ENCODE measurements at regions not wholly inside any gene's neighbourhood (a gene's known extent, or its start where the extent isn't known, plus 50 kb on each side); places are given as distances from the start of the nearest gene placed in this dataset.

- Histone ChIP-seq H3K27ac (ENCODE audit: insufficient read depth in 1 of 2, low read depth in 1 of 2, low read length in 2 of 2, poor library complexity in 1 of 2, severe bottlenecking in 2 of 2) (no peak overlapping the region), H3K36me3 (ENCODE audit: control insufficient read depth in 4 of 4, insufficient read depth in 4 of 4, low read length in 3 of 4) (no peaks in the 10 kb centered on the region), H3K9me3 (ENCODE audit: control extremely low read depth in 1 of 5, control insufficient read depth in 4 of 5, insufficient read depth in 2 of 5, low read depth in 1 of 5, low read length in 4 of 5) (no peaks in the 10 kb centered on the region), H3K27me3 (replicated peaks in 2 of 5; ENCODE audit: control insufficient read depth in 4 of 5, insufficient read depth in 5 of 5, low read length in 4 of 5) (no peaks in the 10 kb centered on the region), H3K4me3 (ENCODE audit: control insufficient read depth in 1 of 7, extremely low read depth in 1 of 7, insufficient read depth in 4 of 7, low read depth in 2 of 7, low read length in 6 of 7) (no peak overlapping the region), H3K4me1 (ENCODE audit: control extremely low read depth in 1 of 4, control insufficient read depth in 4 of 4, insufficient read depth in 4 of 4, low read length in 3 of 4) (no peaks in the 10 kb centered on the region)
- POLR2A ChIA-PET, result no interaction called here
- CTCF ChIA-PET, result no interaction called here
- no peak for DNase-seq
These were observed 159.1 kb downstream of the BAMBI start for GRCh38 chr10:28836435-28836743.

- POLR2A ChIA-PET, result no interaction called here
- Histone ChIP-seq H3K27ac (ENCODE audit: insufficient read depth in 1 of 2, low read depth in 1 of 2, low read length in 2 of 2, poor library complexity in 1 of 2, severe bottlenecking in 2 of 2) (no peak overlapping the region), H3K4me1 (ENCODE audit: control extremely low read depth in 1 of 4, control insufficient read depth in 4 of 4, insufficient read depth in 4 of 4, low read length in 3 of 4) (no peaks in the 10 kb centered on the region), H3K4me3 (ENCODE audit: control insufficient read depth in 1 of 7, extremely low read depth in 1 of 7, insufficient read depth in 4 of 7, low read depth in 2 of 7, low read length in 6 of 7) (no peak overlapping the region), H3K9me3 (ENCODE audit: control extremely low read depth in 1 of 5, control insufficient read depth in 4 of 5, insufficient read depth in 2 of 5, low read depth in 1 of 5, low read length in 4 of 5) (no peaks in the 10 kb centered on the region), H3K36me3 (ENCODE audit: control insufficient read depth in 4 of 4, insufficient read depth in 4 of 4, low read length in 3 of 4) (no peaks in the 10 kb centered on the region), H3K27me3 (replicated peaks in 2 of 5; ENCODE audit: control insufficient read depth in 4 of 5, insufficient read depth in 5 of 5, low read length in 4 of 5) (no peaks in the 10 kb centered on the region)
- 100% methylated on average over 1 of the region's 3 CpGs for WGBS (ENCODE audit: insufficient coverage)
- no peak for DNase-seq
- CTCF ChIA-PET, result no interaction called here
These were observed 160.5 kb downstream of the BAMBI start for GRCh38 chr10:28837613-28838390.

GRCh38 chr10:28838908-28839307 is 161.6 kb downstream of the BAMBI start:
- no peak overlapping the region for H3K4me3 ChIP-seq (ENCODE audit: control insufficient read depth in 1 of 7, extremely low read depth in 1 of 7, insufficient read depth in 4 of 7, low read depth in 2 of 7, low read length in 6 of 7)
- peaks cover 0 to under 1% (median 0%) of the 10 kb centered on the region in 5 experiments for H3K9me3 ChIP-seq (ENCODE audit: control extremely low read depth in 1 of 5, control insufficient read depth in 4 of 5, insufficient read depth in 2 of 5, low read depth in 1 of 5, low read length in 4 of 5)
- no peak for DNase-seq
- no CpG with 5 or more reads among the region's 2 CpGs for whole genome bisulfite sequencing (ENCODE audit: insufficient coverage)
- POLR2A ChIA-PET, result no interaction called here
- H3K27me3 ChIP-seq (replicated peaks in 2 of 5; ENCODE audit: control insufficient read depth in 4 of 5, insufficient read depth in 5 of 5, low read length in 4 of 5), result no peaks in the 10 kb centered on the region
- no peaks in the 10 kb centered on the region for H3K36me3 ChIP-seq (ENCODE audit: control insufficient read depth in 4 of 4, insufficient read depth in 4 of 4, low read length in 3 of 4)
- H3K27ac ChIP-seq (ENCODE audit: insufficient read depth in 1 of 2, low read depth in 1 of 2, low read length in 2 of 2, poor library complexity in 1 of 2, severe bottlenecking in 2 of 2), result no peak overlapping the region
- CTCF ChIA-PET, result interaction anchor here (0.5 kb wide), 1 partner anchor 33 kb away, joined by 3 read pairs; no protein-coding TSS in a partner anchor
- H3K4me1 ChIP-seq (ENCODE audit: control extremely low read depth in 1 of 4, control insufficient read depth in 4 of 4, insufficient read depth in 4 of 4, low read length in 3 of 4), result no peaks in the 10 kb centered on the region

- no peaks in the 10 kb centered on the region for H3K27me3 ChIP-seq (replicated peaks in 2 of 5; ENCODE audit: control insufficient read depth in 4 of 5, insufficient read depth in 5 of 5, low read length in 4 of 5)
- POLR2A ChIA-PET, result no interaction called here
- no peaks in the 10 kb centered on the region for H3K36me3 ChIP-seq (ENCODE audit: control insufficient read depth in 4 of 4, insufficient read depth in 4 of 4, low read length in 3 of 4)
- H3K4me1 ChIP-seq (ENCODE audit: control extremely low read depth in 1 of 4, control insufficient read depth in 4 of 4, insufficient read depth in 4 of 4, low read length in 3 of 4), result no peaks in the 10 kb centered on the region
- no peak overlapping the region for H3K4me3 ChIP-seq (ENCODE audit: control insufficient read depth in 1 of 7, extremely low read depth in 1 of 7, insufficient read depth in 4 of 7, low read depth in 2 of 7, low read length in 6 of 7)
- CTCF ChIA-PET, result no interaction called here
- H3K9me3 ChIP-seq (ENCODE audit: control extremely low read depth in 1 of 5, control insufficient read depth in 4 of 5, insufficient read depth in 2 of 5, low read depth in 1 of 5, low read length in 4 of 5), result peaks cover 0 to 8% (median 0%) of the 10 kb centered on the region in 5 experiments
- peak in 2 of 3 donors; percentile 25 to 52 for DNase-seq
- H3K27ac ChIP-seq (ENCODE audit: insufficient read depth in 1 of 2, low read depth in 1 of 2, low read length in 2 of 2, poor library complexity in 1 of 2, severe bottlenecking in 2 of 2), result peak overlapping the region in 1 of 2 experiments; percentile 20
- WGBS (ENCODE audit: insufficient coverage), result 64% methylated on average over 6 of the region's 6 CpGs
These were observed 162.3 kb downstream of the BAMBI start for GRCh38 chr10:28839600-28840007.

- ChIA-PET CTCF (no interaction called here), POLR2A (no interaction called here)
- Histone ChIP-seq H3K9me3 (ENCODE audit: control extremely low read depth in 1 of 5, control insufficient read depth in 4 of 5, insufficient read depth in 2 of 5, low read depth in 1 of 5, low read length in 4 of 5) (peaks cover 0 to 14% (median 5%) of the 10 kb centered on the region in 5 experiments), H3K4me3 (ENCODE audit: control insufficient read depth in 1 of 7, extremely low read depth in 1 of 7, insufficient read depth in 4 of 7, low read depth in 2 of 7, low read length in 6 of 7) (no peak overlapping the region), H3K36me3 (ENCODE audit: control insufficient read depth in 4 of 4, insufficient read depth in 4 of 4, low read length in 3 of 4) (no peaks in the 10 kb centered on the region), H3K4me1 (ENCODE audit: control extremely low read depth in 1 of 4, control insufficient read depth in 4 of 4, insufficient read depth in 4 of 4, low read length in 3 of 4) (no peaks in the 10 kb centered on the region), H3K27ac (ENCODE audit: insufficient read depth in 1 of 2, low read depth in 1 of 2, low read length in 2 of 2, poor library complexity in 1 of 2, severe bottlenecking in 2 of 2) (no peak overlapping the region), H3K27me3 (replicated peaks in 2 of 5; ENCODE audit: control insufficient read depth in 4 of 5, insufficient read depth in 5 of 5, low read length in 4 of 5) (no peaks in the 10 kb centered on the region)
- no peak for DNase-seq
- 100% methylated on average over 4 of the region's 6 CpGs for WGBS (ENCODE audit: insufficient coverage)
These were observed 162.9 kb downstream of the BAMBI start for GRCh38 chr10:28840202-28840601.

GRCh38 chr10:28840971-28841370 is 163.7 kb downstream of the BAMBI start:
- H3K36me3 ChIP-seq (ENCODE audit: control insufficient read depth in 4 of 4, insufficient read depth in 4 of 4, low read length in 3 of 4), result no peaks in the 10 kb centered on the region
- H3K27ac ChIP-seq (ENCODE audit: insufficient read depth in 1 of 2, low read depth in 1 of 2, low read length in 2 of 2, poor library complexity in 1 of 2, severe bottlenecking in 2 of 2), result no peak overlapping the region
- ChIA-PET CTCF (no interaction called here), POLR2A (no interaction called here)
- DNase-seq, result no peak
- H3K9me3 ChIP-seq (ENCODE audit: control extremely low read depth in 1 of 5, control insufficient read depth in 4 of 5, insufficient read depth in 2 of 5, low read depth in 1 of 5, low read length in 4 of 5), result peaks cover 0 to 19% (median 6%) of the 10 kb centered on the region in 5 experiments
- no peaks in the 10 kb centered on the region for H3K4me1 ChIP-seq (ENCODE audit: control extremely low read depth in 1 of 4, control insufficient read depth in 4 of 4, insufficient read depth in 4 of 4, low read length in 3 of 4)
- no peak overlapping the region for H3K4me3 ChIP-seq (ENCODE audit: control insufficient read depth in 1 of 7, extremely low read depth in 1 of 7, insufficient read depth in 4 of 7, low read depth in 2 of 7, low read length in 6 of 7)
- 100% methylated on average over 2 of the region's 4 CpGs for WGBS (ENCODE audit: insufficient coverage)
- H3K27me3 ChIP-seq (replicated peaks in 2 of 5; ENCODE audit: control insufficient read depth in 4 of 5, insufficient read depth in 5 of 5, low read length in 4 of 5), result no peaks in the 10 kb centered on the region

- no peaks in the 10 kb centered on the region for H3K4me1 ChIP-seq (ENCODE audit: control extremely low read depth in 1 of 4, control insufficient read depth in 4 of 4, insufficient read depth in 4 of 4, low read length in 3 of 4)
- peaks cover 0 to 19% (median 7%) of the 10 kb centered on the region in 5 experiments for H3K9me3 ChIP-seq (ENCODE audit: control extremely low read depth in 1 of 5, control insufficient read depth in 4 of 5, insufficient read depth in 2 of 5, low read depth in 1 of 5, low read length in 4 of 5)
- no peak overlapping the region for H3K27ac ChIP-seq (ENCODE audit: insufficient read depth in 1 of 2, low read depth in 1 of 2, low read length in 2 of 2, poor library complexity in 1 of 2, severe bottlenecking in 2 of 2)
- ChIA-PET CTCF (no interaction called here), POLR2A (no interaction called here)
- no peaks in the 10 kb centered on the region for H3K27me3 ChIP-seq (replicated peaks in 2 of 5; ENCODE audit: control insufficient read depth in 4 of 5, insufficient read depth in 5 of 5, low read length in 4 of 5)
- DNase-seq, result no peak
- WGBS (ENCODE audit: insufficient coverage), result no CpG with 5 or more reads among the region's 2 CpGs
- no peaks in the 10 kb centered on the region for H3K36me3 ChIP-seq (ENCODE audit: control insufficient read depth in 4 of 4, insufficient read depth in 4 of 4, low read length in 3 of 4)
- H3K4me3 ChIP-seq (ENCODE audit: control insufficient read depth in 1 of 7, extremely low read depth in 1 of 7, insufficient read depth in 4 of 7, low read depth in 2 of 7, low read length in 6 of 7), result no peak overlapping the region
These were observed 164.3 kb downstream of the BAMBI start for GRCh38 chr10:28841625-28842024.
